Muscle layer of duodenum (tissue), 2 donors: ENCODE measurements at regions not wholly inside any gene's neighbourhood (a gene's known extent, or its start where the extent isn't known, plus 50 kb on each side); places are given as distances from the start of the nearest gene placed in this dataset.
"Not testable (repeated sequence)": the region's sequence is repeated elsewhere in the genome, so short reads cannot be mapped to it uniquely, and the experiment has no call there.

Experiments used
- H3K27ac ChIP-seq: one replicate; pipeline ENCODE4 v1.7.0; 2013; ENCODE audit warnings: mild to moderate bottlenecking, low read length
- H3K27me3 ChIP-seq: one replicate; pipeline ENCODE4 v1.7.0; 2013; ENCODE audit warnings: low read depth, mild to moderate bottlenecking, control low read depth, low read length
- H3K36me3 ChIP-seq, 2 donors: one replicate each; pipeline ENCODE4 v1.7.0; 2013; ENCODE audit warnings: low read length in 2 of 2, control low read depth in 1 of 2, mild to moderate bottlenecking in 1 of 2; ENCODE audit not compliant: insufficient read depth in 2 of 2, control insufficient read depth in 1 of 2
- H3K4me1 ChIP-seq, 2 donors: one replicate each; pipeline ENCODE4 v1.7.0; 2013; ENCODE audit warnings: low read length in 2 of 2, mild to moderate bottlenecking in 2 of 2, control low read depth in 1 of 2, moderate library complexity in 1 of 2; ENCODE audit not compliant: insufficient read depth in 2 of 2, control insufficient read depth in 1 of 2
- H3K4me3 ChIP-seq, 2 donors: one replicate each; pipeline ENCODE4 v1.7.0; 2013; ENCODE audit warnings: low read length in 2 of 2, low read depth in 1 of 2, mild to moderate bottlenecking in 1 of 2
- H3K9me3 ChIP-seq, 2 donors: one replicate each; pipeline ENCODE4 v1.7.0; 2013; ENCODE audit warnings: low read length in 2 of 2, control low read depth in 1 of 2, mild to moderate bottlenecking in 1 of 2; ENCODE audit not compliant: control insufficient read depth in 1 of 2
- donor health status: healthy.

GRCh38 chr5:86232246-86232645 is 385.5 kb upstream of the COX7C start:
- Histone ChIP-seq H3K27ac (no peak overlapping the region), H3K27me3 (no peaks in the 10 kb centered on the region), H3K36me3 (no peaks in the 10 kb centered on the region), H3K4me3 (no peak overlapping the region), H3K9me3 (no peaks in the 10 kb centered on the region), H3K4me1 (no peaks in the 10 kb centered on the region)

GRCh38 chr5:86244153-86244552 is 373.6 kb upstream of the COX7C start:
- no peaks in the 10 kb centered on the region for H3K9me3 ChIP-seq
- no peaks in the 10 kb centered on the region for H3K4me1 ChIP-seq
- H3K27ac ChIP-seq, result no peak overlapping the region
- no peak overlapping the region for H3K4me3 ChIP-seq
- H3K27me3 ChIP-seq, result no peaks in the 10 kb centered on the region
- H3K36me3 ChIP-seq, result no peaks in the 10 kb centered on the region

GRCh38 chr5:86257871-86258270 is 359.9 kb upstream of the COX7C start:
- H3K36me3 ChIP-seq, result no peaks in the 10 kb centered on the region
- no peak overlapping the region for H3K27ac ChIP-seq
- H3K4me3 ChIP-seq, result no peak overlapping the region
- H3K4me1 ChIP-seq, result no peaks in the 10 kb centered on the region
- H3K9me3 ChIP-seq, result no peaks in the 10 kb centered on the region
- no peaks in the 10 kb centered on the region for H3K27me3 ChIP-seq

GRCh38 chr5:86284400-86285190 is 333.1 kb upstream of the COX7C start:
- not testable (repeated sequence) for H3K36me3 ChIP-seq, H3K27ac ChIP-seq, H3K9me3 ChIP-seq, H3K4me1 ChIP-seq, H3K4me3 ChIP-seq, H3K27me3 ChIP-seq

- not testable (repeated sequence) for H3K9me3 ChIP-seq, H3K36me3 ChIP-seq, H3K4me3 ChIP-seq, H3K27me3 ChIP-seq, H3K27ac ChIP-seq, H3K4me1 ChIP-seq
Measured at GRCh38 chr5:86287437-86287836, 330.3 kb upstream of the COX7C start.

- not testable (repeated sequence) for H3K27ac ChIP-seq, H3K4me1 ChIP-seq, H3K27me3 ChIP-seq, H3K36me3 ChIP-seq, H3K9me3 ChIP-seq, H3K4me3 ChIP-seq
Measured at GRCh38 chr5:86289786-86290185, 328.0 kb upstream of the COX7C start.

GRCh38 chr5:86292811-86293210 is 324.9 kb upstream of the COX7C start:
- not testable (repeated sequence) for H3K4me3 ChIP-seq, H3K27me3 ChIP-seq, H3K36me3 ChIP-seq, H3K4me1 ChIP-seq, H3K27ac ChIP-seq, H3K9me3 ChIP-seq

- H3K4me1 ChIP-seq, H3K27me3 ChIP-seq, H3K27ac ChIP-seq, H3K36me3 ChIP-seq, H3K9me3 ChIP-seq, H3K4me3 ChIP-seq: not testable (repeated sequence)
Measured at GRCh38 chr5:86302643-86303042, 315.1 kb upstream of the COX7C start.

- not testable (repeated sequence) for H3K27me3 ChIP-seq, H3K36me3 ChIP-seq, H3K27ac ChIP-seq, H3K4me1 ChIP-seq, H3K9me3 ChIP-seq, H3K4me3 ChIP-seq
Measured at GRCh38 chr5:86305050-86305449, 312.7 kb upstream of the COX7C start.

- Histone ChIP-seq H3K9me3 (no peaks in the 10 kb centered on the region), H3K36me3 (no peaks in the 10 kb centered on the region), H3K27ac (no peak overlapping the region), H3K4me3 (no peak overlapping the region), H3K27me3 (no peaks in the 10 kb centered on the region), H3K4me1 (no peaks in the 10 kb centered on the region)
Measured at GRCh38 chr5:86314951-86315350, 302.8 kb upstream of the COX7C start.

GRCh38 chr5:86320266-86320665 is 297.5 kb upstream of the COX7C start:
- Histone ChIP-seq H3K4me1 (no peaks in the 10 kb centered on the region), H3K36me3 (no peaks in the 10 kb centered on the region), H3K4me3 (no peak overlapping the region), H3K27ac (no peak overlapping the region), H3K9me3 (no peaks in the 10 kb centered on the region), H3K27me3 (no peaks in the 10 kb centered on the region)

GRCh38 chr5:86329318-86329717 is 288.4 kb upstream of the COX7C start:
- H3K4me3 ChIP-seq, result no peak overlapping the region
- H3K27ac ChIP-seq, result no peak overlapping the region
- H3K4me1 ChIP-seq, result no peaks in the 10 kb centered on the region
- H3K36me3 ChIP-seq, result no peaks in the 10 kb centered on the region
- H3K27me3 ChIP-seq, result no peaks in the 10 kb centered on the region
- no peaks in the 10 kb centered on the region for H3K9me3 ChIP-seq
